ENCODE measurements at regions not wholly inside any gene's neighbourhood (a gene's known extent, or its start where the extent isn't known, plus 50 kb on each side); places are given as distances from the start of the nearest gene placed in this dataset.
"Not testable (repeated sequence)": the region's sequence is repeated elsewhere in the genome, so short reads cannot be mapped to it uniquely, and the experiment has no call there.

GRCh38 chr14:104250175-104250574 lies 111.8 kb downstream of the KIF26A start:
- DNase-seq = no peak

- no peak for DNase-seq
Measured at GRCh38 chr14:104252256-104253215, 114.1 kb downstream of the KIF26A start.

- DNase-seq = no peak
Measured at GRCh38 chr14:104253223-104253822, 114.9 kb downstream of the KIF26A start.

- DNase-seq = no peak
Measured at GRCh38 chr14:104253901-104254353, 115.5 kb downstream of the KIF26A start.

- peak; percentile 53 for DNase-seq
Measured at GRCh38 chr14:104254735-104255400, 116.5 kb downstream of the KIF26A start.

GRCh38 chr14:104256025-104256424 lies 117.6 kb downstream of the KIF26A start:
- no peak for DNase-seq

GRCh38 chr14:104262515-104263514 lies 124.4 kb downstream of the KIF26A start:
- no peak for DNase-seq

GRCh38 chr14:104263675-104264358 lies 125.4 kb downstream of the KIF26A start:
- DNase-seq = no peak

GRCh38 chr14:104264495-104265265 lies 126.3 kb downstream of the KIF26A start:
- DNase-seq = no peak

- no peak for DNase-seq
Measured at GRCh38 chr14:104265918-104266630, 127.7 kb downstream of the KIF26A start.

- DNase-seq = no peak
Measured at GRCh38 chr14:104266631-104267575, 128.5 kb downstream of the KIF26A start.

GRCh38 chr14:104267895-104268294 lies 129.5 kb downstream of the KIF26A start:
- no peak for DNase-seq

- no peak for DNase-seq
Measured at GRCh38 chr14:104268295-104268694, 129.9 kb downstream of the KIF26A start.

GRCh38 chr14:104268725-104269436 lies 130.5 kb downstream of the KIF26A start:
- no peak for DNase-seq

- not testable (repeated sequence) for DNase-seq
Measured at GRCh38 chr14:104269511-104270241, 131.3 kb downstream of the KIF26A start.

GRCh38 chr14:104271391-104271790 lies 133.0 kb downstream of the KIF26A start:
- no peak for DNase-seq

GRCh38 chr14:104274806-104275205 lies 136.4 kb downstream of the KIF26A start:
- no peak for DNase-seq

Measured in NCI-H446 treated with DMSO at 0.1 percent for 48 hours (cell line).